Loucy (cell line): ENCODE measurements at regions not wholly inside any gene's neighbourhood (a gene's known extent, or its start where the extent isn't known, plus 50 kb on each side); places are given as distances from the start of the nearest gene placed in this dataset.

Experiments
- H2AFZ ChIP-seq: fragments of 200-600 bp; sonication (generic); 2 replicates; pipeline ENCODE4 v1.6.0; 2016; ENCODE audit warnings: antibody characterized with exemption, mild to moderate bottlenecking, low read length, moderate library complexity
- H3F3A ChIP-seq: fragments of 200-600 bp; 2 replicates; pipeline ENCODE4 v1.6.0; 2016; ENCODE audit warnings: antibody characterized with exemption, low read depth, mild to moderate bottlenecking
- H3K27me3 ChIP-seq: fragments of 200-600 bp; sonication (generic); 2 replicates; pipeline ENCODE4 v1.6.1; 2014; ENCODE audit warnings: low read length, mild to moderate bottlenecking; ENCODE audit not compliant: insufficient read depth, poor library complexity, severe bottlenecking
- H3K36me3 ChIP-seq: fragments of 200-600 bp; sonication (generic); 2 replicates; pipeline ENCODE4 v1.6.1; 2016; ENCODE audit warnings: low read length; ENCODE audit not compliant: insufficient read depth
- H3K4me1 ChIP-seq: fragments of 200-600 bp; sonication (generic); 2 replicates; pipeline ENCODE4 v1.5.1; 2014; ENCODE audit warnings: low read length, mild to moderate bottlenecking; ENCODE audit not compliant: insufficient read depth, poor library complexity, severe bottlenecking
- H3K4me2 ChIP-seq: fragments of 200-600 bp; sonication (generic); 2 replicates; pipeline ENCODE4 v1.6.0; 2014; ENCODE audit warnings: antibody characterized with exemption, low read length, low read depth, mild to moderate bottlenecking; ENCODE audit not compliant: poor library complexity, severe bottlenecking
- H3K4me3 ChIP-seq: fragments of 200-600 bp; sonication (generic); 2 replicates; pipeline ENCODE4 v1.5.1; 2014; ENCODE audit warnings: low read length, mild to moderate bottlenecking, mixed read lengths; ENCODE audit not compliant: poor library complexity, severe bottlenecking
- H3K79me2 ChIP-seq: fragments of 200-600 bp; sonication (generic); 2 replicates; pipeline ENCODE4 v1.6.1; 2014; ENCODE audit warnings: low read length; ENCODE audit not compliant: insufficient read depth
- H3K9ac ChIP-seq: fragments of 200-600 bp; sonication (generic); 2 replicates; pipeline ENCODE4 v1.6.0; 2014; ENCODE audit warnings: mild to moderate bottlenecking, low read depth, low read length, moderate library complexity; ENCODE audit not compliant: poor library complexity, severe bottlenecking
- H3K9me2 ChIP-seq: fragments of 200-600 bp; sonication (generic); replicated peaks from 2 replicates; pipeline ENCODE4 v1.6.1; 2016; ENCODE audit warnings: low read depth, low read length, mixed read lengths
- H3K9me3 ChIP-seq: fragments of 200-600 bp; sonication (generic); 2 replicates; pipeline ENCODE4 v1.6.1; 2014; ENCODE audit warnings: mild to moderate bottlenecking, antibody characterized with exemption, low read length, low read depth; ENCODE audit not compliant: insufficient read depth
- H4K20me1 ChIP-seq: fragments of 200-600 bp; sonication (generic); 2 replicates; pipeline ENCODE4 v1.6.0; 2014; ENCODE audit warnings: antibody characterized with exemption, low read length, mild to moderate bottlenecking; ENCODE audit not compliant: insufficient read depth, poor library complexity, severe bottlenecking
- CTCF ChIP-seq: fragments of 200-600 bp; sonication (generic); conservative IDR thresholded peaks from 2 replicates; pipeline ENCODE4 v1.5.1; 2014; ENCODE audit warnings: mild to moderate bottlenecking, antibody characterized with exemption, low read length
- EZH2phosphoT487 ChIP-seq: fragments of 200-600 bp; IDR thresholded peaks from 2 replicates; pipeline ENCODE4 v1.6.1; 2018; ENCODE audit warnings: antibody characterized with exemption, mild to moderate bottlenecking, moderate library complexity, borderline replicate concordance

DNA sequence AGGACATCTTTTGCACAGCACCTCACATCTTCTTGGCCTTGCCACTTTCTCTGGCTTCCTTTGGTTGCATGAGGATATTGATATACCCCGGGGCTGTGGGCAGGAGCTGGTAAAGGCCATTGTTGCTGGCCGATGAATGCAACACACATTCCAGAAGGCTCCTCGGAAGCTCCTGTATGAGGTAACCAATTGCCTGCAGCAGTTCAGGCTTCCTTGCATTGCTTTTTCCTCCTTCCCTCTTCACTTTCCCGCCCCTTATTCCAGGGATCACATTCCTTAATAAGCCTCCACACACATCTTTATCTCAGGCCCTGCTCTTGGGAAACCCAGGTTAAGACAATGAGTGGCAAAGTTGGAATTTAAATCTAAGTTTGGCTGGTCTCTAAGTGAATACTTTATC lies 505.4 kb upstream of the CLINT1 start:
- Histone ChIP-seq H3K4me1 (no peaks in the 10 kb centered on the region), H4K20me1 (no peaks in the 10 kb centered on the region), H3K27me3 (no peaks in the 10 kb centered on the region), H3K9me2 (no peaks in the 10 kb centered on the region), H3F3A (no peaks in the 10 kb centered on the region), H3K79me2 (no peaks in the 10 kb centered on the region), H3K36me3 (no peaks in the 10 kb centered on the region), H2AFZ (no peak overlapping the region), H3K9ac (no peak overlapping the region), H3K4me3 (no peak overlapping the region), H3K4me2 (no peak overlapping the region), H3K9me3 (no peaks in the 10 kb centered on the region)
- TF ChIP-seq EZH2phosphoT487, result no peak
- no peak for TF ChIP-seq CTCF

DNA sequence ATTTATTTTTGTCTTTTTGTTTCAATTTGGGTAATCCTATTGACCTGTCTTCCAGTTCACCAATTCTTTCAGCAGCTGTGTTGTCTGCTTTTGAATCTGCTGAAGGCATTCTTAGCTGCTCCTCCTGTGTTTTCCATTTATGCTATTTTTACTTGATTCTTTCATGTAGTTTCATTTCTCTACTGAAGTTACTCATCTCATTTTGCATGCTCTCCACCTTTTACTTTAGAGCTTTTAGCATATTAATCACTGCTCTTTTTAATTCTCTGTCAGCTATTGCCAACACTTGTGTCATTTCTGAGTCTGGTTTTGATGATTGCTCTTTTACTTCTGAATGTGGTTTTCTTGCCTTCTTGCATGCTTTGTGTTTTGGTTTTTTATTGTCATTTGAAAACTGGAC lies 496.0 kb upstream of the CLINT1 start:
- no peak for TF ChIP-seq EZH2phosphoT487
- no peak for TF ChIP-seq CTCF
- no peak overlapping the region for H3K4me2 ChIP-seq
- H3K36me3 ChIP-seq, result no peaks in the 10 kb centered on the region
- no peaks in the 10 kb centered on the region for H3K79me2 ChIP-seq
- H3K9me3 ChIP-seq, result 0 out of 2 replicates have a peak, but pooled peaks cover 3% of the 10 kb centered on the region
- no peaks in the 10 kb centered on the region for H3F3A ChIP-seq
- H2AFZ ChIP-seq, result no peak overlapping the region
- no peak overlapping the region for H3K4me3 ChIP-seq
- H3K27me3 ChIP-seq, result no peaks in the 10 kb centered on the region
- no peak overlapping the region for H3K9ac ChIP-seq
- H3K9me2 ChIP-seq, result no peaks in the 10 kb centered on the region
- no peaks in the 10 kb centered on the region for H3K4me1 ChIP-seq
- no peaks in the 10 kb centered on the region for H4K20me1 ChIP-seq

- no peaks in the 10 kb centered on the region for H3K27me3 ChIP-seq
- no peak overlapping the region for H3K4me2 ChIP-seq
- H3K36me3 ChIP-seq, result no peaks in the 10 kb centered on the region
- H3K4me1 ChIP-seq, result peaks cover 3% of the 10 kb centered on the region
- no peak overlapping the region for H3K9ac ChIP-seq
- H3K9me3 ChIP-seq, result 0 out of 2 replicates have a peak, but pooled peaks cover 3% of the 10 kb centered on the region
- H3K79me2 ChIP-seq, result no peaks in the 10 kb centered on the region
- H4K20me1 ChIP-seq, result no peaks in the 10 kb centered on the region
- no peak overlapping the region for H3K4me3 ChIP-seq
- H3K9me2 ChIP-seq, result no peaks in the 10 kb centered on the region
- no peak for TF ChIP-seq CTCF
- no peak for TF ChIP-seq EZH2phosphoT487
- no peaks in the 10 kb centered on the region for H3F3A ChIP-seq
- H2AFZ ChIP-seq, result no peak overlapping the region
These were observed 492.7 kb upstream of the CLINT1 start for GRCh38 chr5:158351485-158352125.
